Activated T-helper 1 cell treated with Interleukin-2 at 50 U/mL for 16 hours (primary cell): ENCODE measurements at regions not wholly inside any gene's neighbourhood (a gene's known extent, or its start where the extent isn't known, plus 50 kb on each side); places are given as distances from the start of the nearest gene placed in this dataset.

Experiments
- DNase-seq: peaks from one replicate; pipeline ENCODE4 v3.0.0-alpha.2; 2020; ENCODE audit warnings: low read depth

DNA sequence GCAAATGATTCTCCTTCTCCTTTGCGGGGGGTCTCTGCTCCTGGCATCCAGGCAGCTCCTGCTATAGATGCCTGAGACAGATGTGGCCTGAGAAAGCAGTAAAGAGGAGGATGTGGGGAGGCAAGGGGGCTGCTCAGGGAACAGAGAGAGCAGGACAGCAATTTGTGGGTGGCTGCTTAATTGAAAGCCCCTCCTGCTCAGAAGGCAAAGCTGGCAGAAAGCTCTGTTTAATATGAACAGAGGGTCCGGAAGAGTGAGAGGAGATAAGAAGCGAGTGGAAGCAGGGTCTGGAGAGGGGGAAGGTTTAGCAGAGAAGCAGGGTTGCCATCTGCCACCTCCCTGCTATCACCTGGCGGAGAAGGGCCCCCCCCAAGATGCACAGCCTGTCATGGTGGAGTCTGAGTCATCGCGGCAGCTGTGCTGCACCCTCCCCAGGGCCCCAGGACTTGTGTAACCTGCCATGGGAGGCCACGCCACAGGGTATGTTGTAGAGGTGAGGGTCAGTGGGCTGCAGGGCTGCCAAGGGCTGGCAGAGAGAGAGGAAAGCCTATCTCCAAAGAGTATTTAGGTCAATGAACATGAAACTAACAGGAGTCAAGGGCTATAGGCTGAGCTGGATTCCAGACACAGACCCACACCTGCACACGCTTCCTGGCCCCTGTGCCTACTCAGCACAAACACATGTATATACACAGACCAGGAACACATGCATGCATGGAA is 1109.8 kb upstream of the AUTS2 start:
- DNase-seq, result no peak

DNA sequence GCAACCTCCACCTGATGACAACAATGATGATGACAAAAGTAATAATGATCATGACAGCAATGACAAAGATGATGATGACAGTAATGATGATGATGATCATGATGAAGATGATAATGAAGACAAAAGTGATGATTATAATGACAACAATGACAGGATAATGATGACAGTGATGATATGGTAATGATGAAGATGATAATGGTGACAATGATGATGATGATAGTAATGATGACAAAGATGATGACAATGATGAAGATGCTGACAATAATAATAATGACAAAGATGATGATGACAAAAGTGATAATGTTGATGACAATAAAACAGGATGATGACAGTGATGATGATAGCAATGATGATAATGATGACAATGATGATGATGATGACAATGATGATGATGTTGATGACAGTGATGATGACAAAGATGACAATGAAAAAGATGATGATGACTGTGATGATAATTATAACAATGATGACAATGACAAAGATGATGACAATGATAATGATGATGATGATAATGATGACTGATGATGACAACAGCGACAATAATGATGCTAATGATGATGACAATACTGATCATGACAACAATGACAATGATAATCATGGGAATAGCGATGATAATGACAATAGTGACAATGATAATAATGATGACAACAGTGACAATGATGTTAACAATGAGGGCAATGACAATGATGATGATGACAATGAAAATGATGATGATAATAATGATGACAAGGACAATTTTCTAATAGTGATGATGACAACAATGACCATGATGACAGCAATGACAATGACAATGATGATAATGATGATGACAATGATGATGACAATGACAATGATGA is 1106.5 kb upstream of the AUTS2 start:
- no peak for DNase-seq

DNA sequence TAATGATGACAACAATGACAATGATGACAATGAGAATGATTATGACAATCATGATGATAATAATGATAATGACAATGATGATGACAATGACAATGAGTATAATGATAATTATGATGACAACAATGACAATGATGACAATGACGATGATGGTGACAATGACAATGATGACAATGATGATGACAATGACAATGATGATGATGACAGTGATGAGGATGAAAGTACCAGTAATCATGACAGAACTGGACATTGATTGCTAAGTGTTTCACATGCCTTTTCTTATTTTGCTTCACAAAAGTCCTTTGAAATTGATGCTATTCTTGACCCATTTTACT is 1106.0 kb upstream of the AUTS2 start:
- DNase-seq, result no peak

DNA sequence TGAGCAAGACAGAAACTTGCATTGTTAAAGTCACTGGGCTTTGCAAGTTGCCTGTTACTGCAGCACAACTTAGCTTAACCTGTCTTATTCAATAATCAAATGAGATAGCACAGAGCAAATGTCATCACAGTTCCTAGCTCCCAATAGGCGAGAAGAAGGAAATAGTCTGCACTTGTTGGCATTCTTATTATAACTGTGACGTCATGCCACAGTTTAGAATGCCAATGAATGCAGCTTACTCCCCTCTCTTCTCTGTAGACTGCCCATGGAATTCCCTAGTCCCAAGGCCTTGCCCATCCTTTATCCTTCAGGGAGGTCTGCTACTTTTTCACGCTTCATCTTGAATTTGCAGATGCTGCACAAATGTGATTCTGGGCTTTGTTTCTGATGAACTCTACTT is 1094.9 kb upstream of the AUTS2 start:
- DNase-seq, result no peak

DNA sequence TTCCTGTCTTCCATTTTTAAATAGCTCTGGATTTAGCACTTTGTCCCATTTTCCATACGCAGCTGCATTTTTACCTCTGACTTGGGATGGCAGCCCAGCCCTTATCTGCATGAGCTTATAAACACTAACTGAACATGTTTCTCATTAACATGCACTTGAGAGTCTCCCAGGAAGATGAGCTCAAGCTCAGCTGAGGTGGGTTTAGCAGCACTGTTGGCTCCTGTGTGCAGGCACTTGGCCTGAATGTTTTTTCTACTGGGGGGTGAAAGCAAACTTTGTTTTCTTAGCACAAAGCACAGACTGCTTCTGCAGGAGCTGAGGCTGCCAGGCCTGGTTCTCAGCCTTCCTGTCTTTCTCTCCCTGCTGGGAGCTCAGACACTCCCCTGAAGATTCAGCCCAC is 1093.6 kb upstream of the AUTS2 start:
- no peak for DNase-seq

DNA sequence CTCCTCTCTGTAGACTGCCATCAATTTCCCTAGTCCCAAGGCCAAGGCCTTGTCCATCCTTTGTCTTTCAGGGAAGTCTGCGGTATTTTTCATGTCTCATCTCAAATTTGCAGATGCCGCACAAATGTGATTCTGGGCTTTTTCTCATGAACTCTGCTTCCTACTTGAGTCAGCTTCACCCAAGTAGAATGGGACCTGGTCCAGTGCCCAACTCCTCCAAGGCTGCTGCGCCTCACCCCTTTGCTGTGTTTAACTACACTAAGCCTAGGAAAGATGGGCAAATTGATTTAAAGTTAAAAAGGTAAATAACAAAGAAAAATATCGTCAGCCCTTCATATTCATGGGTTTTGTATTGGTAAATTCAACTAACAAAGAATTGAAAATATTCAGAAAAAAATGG is 1092.6 kb upstream of the AUTS2 start:
- DNase-seq, result no peak

DNA sequence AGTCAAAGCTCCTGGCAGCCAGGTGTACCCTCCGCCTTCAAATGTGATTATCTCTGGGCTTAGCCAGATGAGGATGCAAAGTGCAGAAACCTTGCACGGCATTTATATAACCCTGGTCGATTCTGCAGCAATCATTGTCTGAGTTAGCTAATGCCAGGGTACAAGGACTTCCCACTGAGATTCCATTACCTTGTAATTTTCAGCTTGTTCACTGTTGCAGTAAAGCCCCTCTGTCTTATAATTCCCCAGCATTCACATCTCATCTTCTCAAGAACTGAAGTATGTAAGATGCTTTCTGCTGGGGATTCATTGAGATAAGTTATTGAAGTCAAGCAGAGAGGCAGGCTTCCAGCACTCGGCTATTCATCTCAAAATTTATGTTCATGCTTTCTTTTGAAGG is 1090.6 kb upstream of the AUTS2 start:
- no peak for DNase-seq

DNA sequence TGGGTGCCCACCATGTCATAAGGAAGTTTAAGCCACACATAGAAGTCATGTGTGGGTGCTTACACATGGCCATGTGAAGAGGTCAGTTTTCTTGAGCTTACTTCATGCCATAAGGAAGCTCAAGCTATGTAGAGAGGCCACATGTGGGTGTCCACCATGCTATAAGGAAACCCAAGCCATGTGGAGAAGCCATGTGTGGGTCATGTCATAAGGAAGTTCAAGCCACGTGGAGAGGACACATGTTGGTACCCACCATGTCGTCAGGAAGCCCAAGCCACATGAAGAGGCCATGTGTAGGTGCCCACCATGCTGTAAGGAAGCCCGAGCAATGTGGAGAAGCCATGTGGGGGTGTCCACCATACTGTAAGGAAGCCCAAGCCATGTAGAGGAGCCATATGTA is 1089.2 kb upstream of the AUTS2 start:
- DNase-seq, result no peak

DNA sequence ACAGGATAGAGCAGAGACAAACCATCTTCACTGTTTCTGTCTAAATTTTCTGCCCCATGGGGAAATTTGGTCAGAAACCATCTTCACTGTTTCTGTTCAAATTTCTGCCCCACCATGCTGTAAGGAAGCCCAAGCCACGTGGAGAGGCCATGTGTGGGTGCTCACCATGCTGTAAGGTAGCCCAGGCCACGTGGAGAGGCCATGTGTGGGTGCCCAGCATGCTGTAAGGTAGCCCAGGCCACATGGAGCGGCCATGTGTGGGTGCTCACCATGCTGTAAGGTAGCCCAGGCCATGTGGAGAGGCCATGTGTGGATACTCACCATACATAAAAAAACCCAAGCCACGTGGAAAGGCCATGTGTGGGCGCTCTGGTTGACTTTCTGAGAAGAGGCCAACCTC is 1088.7 kb upstream of the AUTS2 start:
- DNase-seq, result no peak

DNA sequence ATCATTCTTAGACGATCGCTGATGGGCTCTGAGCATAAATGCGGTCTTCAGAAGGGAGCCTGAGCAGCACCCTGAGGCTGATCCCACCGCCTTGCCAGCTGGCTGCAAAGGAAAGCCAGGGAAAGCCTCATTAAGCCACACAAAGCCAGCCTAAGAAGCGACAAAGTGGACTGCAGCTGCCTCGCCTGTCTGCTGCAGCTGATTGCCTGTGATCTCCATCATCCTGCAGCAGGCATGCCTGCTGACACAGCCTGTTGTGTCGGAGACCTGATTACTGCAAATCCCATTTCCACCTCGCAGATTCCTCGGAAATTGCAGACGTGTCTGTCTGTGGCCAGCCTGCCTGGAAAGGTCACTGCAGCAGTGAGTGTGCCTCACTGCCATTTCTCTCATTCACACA is 1087.0 kb upstream of the AUTS2 start:
- DNase-seq, result no peak

DNA sequence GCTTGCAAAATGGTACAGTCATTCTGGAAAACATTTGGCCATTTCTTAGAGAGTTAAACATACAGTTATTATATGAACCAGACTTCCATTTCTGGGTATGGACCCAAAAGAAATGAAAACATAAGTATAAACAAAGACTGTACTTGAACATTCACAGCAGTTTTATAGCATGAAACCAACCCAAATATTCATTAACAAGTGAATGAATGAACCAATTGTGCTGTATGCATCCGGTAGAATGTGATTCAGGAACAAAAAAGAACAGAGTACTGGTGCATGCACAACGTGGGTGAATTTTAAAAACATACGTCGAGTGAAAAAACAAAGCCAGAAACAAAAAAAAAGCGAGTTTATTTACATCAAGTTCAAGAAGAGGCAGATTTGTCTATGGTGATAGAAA is 1085.8 kb upstream of the AUTS2 start:
- no peak for DNase-seq

DNA sequence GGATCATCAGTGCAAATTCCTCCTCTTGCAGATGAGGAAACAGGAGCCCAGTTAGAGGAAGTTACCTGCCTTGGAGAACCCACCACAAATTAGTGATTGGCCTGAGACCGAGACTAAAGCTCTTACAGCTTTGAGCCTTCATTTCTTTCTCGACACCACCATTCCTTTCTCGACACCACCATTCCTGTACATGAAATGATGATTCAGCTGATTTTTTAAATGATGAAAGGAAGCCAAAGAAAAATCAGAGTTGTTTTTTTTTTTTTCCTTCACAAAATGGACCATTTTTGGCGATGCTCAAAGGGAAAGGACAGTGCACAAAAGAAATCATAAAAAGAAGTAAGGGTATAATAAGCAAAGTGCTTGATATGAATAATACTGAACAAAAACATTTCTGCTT is 1080.2 kb upstream of the AUTS2 start:
- no peak for DNase-seq

DNA sequence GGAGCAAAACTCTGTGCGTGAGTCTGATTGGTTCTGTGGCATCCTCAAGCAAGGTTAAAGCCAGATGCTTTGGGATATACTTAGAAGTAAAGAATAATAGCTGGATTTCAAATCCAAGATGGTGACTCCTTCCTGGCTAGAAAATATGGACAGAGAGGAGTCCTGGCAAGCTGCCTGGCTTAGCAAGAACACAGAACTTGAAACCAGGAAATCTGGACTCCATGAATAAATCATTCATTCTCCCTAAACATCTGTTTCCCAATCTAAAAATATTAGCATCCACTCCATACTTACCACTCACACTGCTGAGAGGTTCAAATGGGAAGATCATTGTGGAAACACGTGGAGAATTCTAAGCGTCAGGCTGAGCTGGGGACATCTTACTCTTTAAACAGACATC is 1074.1 kb upstream of the AUTS2 start:
- DNase-seq, result no peak

DNA sequence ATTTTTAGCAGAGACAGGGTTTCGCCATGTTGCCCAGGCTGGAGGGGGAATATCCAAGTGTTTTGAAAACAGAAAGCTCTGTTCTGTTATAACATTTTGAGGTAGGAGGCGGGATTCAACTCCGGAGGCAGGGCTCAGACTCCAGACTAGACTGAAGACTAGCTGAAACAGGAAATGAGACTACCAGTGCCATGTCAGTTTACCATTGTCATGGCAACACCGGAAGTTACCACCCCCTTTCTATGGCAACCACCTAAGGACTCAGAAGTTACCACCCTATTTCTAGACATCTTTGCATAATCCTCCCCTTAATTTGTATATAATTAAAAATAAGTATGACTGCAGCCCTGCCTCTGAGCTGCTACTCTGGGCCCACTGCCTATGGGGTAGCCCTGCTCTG is 1069.1 kb upstream of the AUTS2 start:
- no peak for DNase-seq

DNA sequence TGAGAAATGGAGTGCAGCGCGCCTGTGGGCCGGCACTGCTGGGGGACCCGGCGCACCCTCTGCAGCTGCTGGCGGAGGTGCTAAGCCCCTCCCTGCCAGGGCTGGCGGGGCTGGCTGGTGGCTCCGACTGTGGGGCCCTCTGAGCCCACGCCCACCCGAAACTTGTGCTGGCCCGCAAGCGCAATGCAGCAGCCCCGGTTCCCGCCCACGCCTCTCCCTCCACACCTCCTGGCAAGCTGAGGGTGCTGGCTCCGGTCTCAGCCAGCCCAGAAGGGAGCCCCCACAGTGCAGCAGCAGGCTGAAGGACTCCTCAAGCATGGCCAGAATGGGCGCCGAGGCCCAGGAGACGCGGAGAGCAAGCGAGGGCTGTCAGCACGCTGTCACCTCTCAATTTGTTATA is 1063.0 kb upstream of the AUTS2 start:
- no peak for DNase-seq

DNA sequence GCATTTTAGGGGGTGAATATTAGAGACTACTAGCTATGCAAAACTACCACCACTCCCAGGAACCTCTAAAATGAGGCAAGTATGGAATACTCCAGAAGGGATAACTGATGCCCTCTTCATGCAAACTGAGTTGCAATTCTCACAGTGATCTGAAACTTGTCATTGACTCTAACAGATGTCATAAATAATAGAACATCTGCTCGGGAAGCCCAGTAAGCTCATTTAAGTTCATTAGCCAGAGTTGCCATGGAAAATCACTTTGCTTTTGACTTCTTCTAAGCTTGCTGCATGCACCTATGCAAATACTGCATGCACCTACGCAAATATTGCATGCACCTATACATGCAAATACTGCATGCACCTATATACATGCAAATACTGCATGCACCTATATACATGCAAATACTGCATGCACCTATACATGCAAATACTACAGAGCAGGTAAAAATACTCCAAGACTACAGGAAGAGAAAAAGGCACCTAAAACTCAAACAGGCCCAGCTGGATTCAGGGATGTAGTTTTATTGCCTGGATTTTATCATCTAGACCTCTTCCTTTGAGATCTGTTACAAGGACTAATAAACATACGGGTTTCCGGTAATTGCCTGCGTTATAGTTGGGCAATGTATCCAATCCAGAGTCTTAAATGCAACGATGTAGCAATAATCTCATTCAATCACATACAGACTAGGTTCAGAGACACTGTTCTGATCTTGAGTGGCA is 1061.1 kb upstream of the AUTS2 start:
- DNase-seq, result no peak

DNA sequence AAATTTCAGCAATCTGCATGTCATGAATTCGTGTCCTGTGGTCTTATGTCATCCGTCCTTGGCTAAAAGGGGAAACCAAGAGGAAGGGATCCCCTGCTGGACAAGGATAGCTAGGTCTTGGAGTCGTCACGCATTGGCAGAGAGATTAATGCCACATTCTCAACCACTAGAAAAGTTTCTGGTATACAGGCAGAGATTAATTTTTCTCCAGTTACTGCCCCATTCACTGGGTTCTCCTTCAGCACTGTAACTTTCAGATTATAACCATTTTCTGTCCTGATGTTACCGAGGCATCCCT is 1060.6 kb upstream of the AUTS2 start:
- no peak for DNase-seq

DNA sequence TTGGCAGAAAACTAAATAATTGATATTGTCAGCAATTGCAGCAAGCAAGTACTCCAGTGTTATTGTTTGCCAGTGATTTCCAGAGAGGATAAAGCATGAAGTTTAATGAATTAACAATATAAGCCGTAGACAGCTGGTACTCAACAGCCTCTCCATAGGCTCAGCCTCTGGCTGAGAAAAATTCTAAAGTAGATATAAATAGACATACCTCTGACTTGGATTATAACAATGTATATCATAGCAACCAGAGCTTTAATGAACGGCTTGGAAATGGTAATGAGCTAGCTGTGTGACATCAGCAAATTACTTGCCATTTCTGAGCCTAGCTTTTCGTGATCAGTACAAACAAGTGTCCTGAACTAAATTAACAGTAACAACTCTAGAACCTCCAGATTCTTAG is 1055.4 kb upstream of the AUTS2 start:
- DNase-seq, result no peak

DNA sequence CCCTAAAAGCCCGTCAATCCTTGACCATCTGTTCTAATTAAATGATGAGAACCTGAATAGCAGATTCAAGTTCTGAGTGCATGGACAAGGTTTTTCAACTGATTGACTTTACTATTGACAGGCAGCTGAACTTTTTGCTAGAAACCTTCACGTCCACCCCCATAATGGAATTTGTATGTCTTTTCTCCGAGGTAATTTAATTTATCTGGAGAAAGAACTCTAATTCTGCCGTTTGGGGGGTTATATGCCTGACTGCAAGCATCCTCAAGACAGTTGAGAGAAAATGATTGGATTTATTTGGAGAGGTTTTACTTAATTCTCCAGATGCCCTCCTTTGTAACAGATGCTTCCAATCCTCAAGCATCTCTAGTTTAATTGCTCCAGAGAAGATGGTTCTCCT is 1053.4 kb upstream of the AUTS2 start:
- no peak for DNase-seq

DNA sequence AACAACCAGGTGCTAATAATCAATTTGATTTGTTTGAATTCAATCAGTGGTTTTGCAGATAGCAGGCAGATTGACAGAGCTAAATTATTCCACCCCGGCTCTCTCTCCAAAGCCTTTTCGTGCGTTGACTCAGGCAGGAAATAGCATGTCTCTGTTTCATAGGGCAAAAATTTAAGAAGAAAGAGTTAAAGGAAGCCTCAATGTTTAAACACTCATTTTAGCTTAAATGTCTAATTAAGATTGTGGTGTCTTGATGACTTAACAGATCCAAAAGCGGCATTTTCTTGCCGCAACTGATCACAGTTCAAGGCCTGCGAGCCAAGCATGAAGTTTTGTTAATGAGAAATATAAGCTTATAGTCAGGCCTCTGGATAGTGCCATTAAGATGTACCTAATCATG is 1051.1 kb upstream of the AUTS2 start:
- DNase-seq, result no peak

DNA sequence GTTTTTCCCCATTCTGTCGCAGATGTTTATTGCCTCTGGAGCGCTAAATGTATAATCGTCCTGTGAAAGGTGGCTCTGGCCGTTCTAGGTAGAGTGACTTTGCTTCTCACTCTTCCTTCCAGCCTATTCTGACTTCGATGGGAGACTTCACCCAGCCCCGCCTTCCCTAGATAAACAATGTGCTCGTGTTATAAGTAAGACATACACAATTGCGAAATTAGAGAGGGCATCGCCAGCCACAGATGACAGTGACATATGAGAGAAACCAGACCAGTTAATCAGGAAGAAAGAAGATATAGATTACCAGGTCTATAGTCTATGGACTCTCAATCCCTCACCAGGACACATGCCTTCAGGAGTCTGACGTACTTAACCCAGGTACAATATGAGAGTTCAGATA is 1050.5 kb upstream of the AUTS2 start:
- no peak for DNase-seq

DNA sequence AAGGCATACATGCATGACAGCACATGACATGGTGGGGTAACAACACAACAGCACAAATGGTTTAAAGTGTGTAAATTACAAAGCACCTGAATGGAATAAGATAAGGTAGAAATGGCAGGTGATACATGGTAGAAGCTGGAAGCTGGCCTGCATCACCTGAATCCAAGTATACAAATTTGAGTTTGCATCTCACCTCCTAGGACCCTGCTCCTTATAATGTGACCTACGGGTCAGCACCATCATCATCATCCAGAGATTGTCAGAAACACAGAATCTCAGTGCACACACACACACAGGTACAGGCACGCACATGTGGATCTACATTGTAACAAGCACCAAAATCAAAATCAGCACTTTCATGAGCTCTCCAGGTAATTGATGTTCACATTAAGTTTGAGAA is 1048.2 kb upstream of the AUTS2 start:
- no peak for DNase-seq

DNA sequence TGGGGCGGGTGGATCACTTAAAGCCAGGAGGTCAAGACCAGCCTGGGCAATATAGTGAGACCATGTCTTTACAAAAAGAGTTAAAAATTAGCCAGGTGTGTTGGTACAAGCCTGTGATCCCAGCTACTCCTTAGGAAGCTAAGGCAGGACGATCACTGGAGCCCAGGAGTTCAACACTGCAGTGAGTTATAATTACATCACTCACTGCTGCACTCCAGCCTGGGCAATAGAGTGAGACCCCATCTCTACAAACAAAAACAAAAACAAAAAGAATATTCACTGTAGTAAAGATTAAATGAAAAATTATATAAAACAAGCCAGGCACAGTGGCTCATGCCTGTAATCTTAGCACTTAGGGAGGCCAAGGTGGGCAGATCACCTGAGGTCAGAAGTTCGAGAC is 1047.6 kb upstream of the AUTS2 start:
- DNase-seq, result no peak

DNA sequence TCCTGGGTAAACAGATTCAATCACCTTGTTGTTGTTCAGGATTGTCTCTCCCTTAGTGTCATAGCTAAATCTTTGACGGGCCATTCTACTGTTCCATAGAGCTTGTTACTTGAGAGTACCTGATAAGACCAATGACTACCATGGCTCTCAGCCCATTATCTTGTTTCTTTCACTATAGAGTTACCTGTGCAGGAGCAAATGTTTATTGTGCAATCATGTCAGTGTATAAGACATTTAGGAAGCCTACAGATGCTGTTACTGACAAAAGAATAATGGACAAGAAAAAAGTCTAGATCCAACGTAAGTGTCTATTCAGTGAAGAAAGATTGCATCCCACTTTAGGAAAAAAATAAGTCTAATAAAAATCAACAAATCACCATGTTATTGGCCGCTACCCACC is 1041.7 kb upstream of the AUTS2 start:
- no peak for DNase-seq
